Tibial nerve (tissue), 4 donors: ENCODE measurements at regions not wholly inside any gene's neighbourhood (a gene's known extent, or its start where the extent isn't known, plus 50 kb on each side); places are given as distances from the start of the nearest gene placed in this dataset.

Experiments
- EP300 ChIP-seq, 2 donors: sonication (generic); formaldehyde crosslinking; IDR thresholded peaks; one replicate each; pipeline ENCODE4 v1.6.1; 2017; ENCODE audit warnings: antibody characterized with exemption in 2 of 2, mild to moderate bottlenecking in 1 of 2
- TF ChIP-seq, protein P1 (sequence below), 5 experiments: fragments of 200-600 bp in 3 of 5; fragments of 450-650 bp in 2 of 5; sonication (generic) in 3 of 5; IDR thresholded peaks; one replicate each; pipeline ENCODE4 v1.5.1; 2016 to 2019; ENCODE audit warnings: antibody characterized with exemption in 5 of 5, mild to moderate bottlenecking in 3 of 5, moderate library complexity in 2 of 5

DNA sequence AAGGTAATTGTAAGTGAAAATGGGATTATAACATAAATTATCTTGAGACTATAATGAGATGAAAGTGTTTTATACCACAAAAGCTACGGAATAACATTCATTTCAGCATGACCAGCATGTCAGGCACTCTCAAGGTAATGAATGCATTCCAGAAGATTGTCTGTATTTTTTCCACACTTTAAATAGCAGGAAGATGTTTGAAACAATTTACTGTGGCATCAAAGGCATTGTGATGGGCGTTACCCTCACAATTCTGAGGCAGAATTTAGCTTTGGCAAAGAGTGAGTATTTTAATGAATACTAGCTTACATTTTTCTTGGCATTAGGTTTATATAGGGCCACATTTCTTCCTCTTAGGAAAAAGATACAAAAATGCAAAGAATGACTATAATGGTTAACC, 627.2 kb downstream of the BCKDHB start:
- TF ChIP-seq, protein P1, sequence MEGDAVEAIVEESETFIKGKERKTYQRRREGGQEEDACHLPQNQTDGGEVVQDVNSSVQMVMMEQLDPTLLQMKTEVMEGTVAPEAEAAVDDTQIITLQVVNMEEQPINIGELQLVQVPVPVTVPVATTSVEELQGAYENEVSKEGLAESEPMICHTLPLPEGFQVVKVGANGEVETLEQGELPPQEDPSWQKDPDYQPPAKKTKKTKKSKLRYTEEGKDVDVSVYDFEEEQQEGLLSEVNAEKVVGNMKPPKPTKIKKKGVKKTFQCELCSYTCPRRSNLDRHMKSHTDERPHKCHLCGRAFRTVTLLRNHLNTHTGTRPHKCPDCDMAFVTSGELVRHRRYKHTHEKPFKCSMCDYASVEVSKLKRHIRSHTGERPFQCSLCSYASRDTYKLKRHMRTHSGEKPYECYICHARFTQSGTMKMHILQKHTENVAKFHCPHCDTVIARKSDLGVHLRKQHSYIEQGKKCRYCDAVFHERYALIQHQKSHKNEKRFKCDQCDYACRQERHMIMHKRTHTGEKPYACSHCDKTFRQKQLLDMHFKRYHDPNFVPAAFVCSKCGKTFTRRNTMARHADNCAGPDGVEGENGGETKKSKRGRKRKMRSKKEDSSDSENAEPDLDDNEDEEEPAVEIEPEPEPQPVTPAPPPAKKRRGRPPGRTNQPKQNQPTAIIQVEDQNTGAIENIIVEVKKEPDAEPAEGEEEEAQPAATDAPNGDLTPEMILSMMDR (IDR thresholded peaks at IDR 0.05): no peak
- TF ChIP-seq EP300 (IDR thresholded peaks at IDR 0.05): no peak
